ENCODE measurements at regions not wholly inside any gene's neighbourhood (a gene's known extent, or its start where the extent isn't known, plus 50 kb on each side); places are given as distances from the start of the nearest gene placed in this dataset.

GRCh38 chr4:59869056-59869455 lies 1331.1 kb upstream of the ADGRL3 start:
- TF ChIP-seq POLR2A (IDR thresholded peaks at IDR 0.05) (no peak), CTCF (IDR thresholded peaks at IDR 0.05) (no peak)

Measured in testis (tissue), 2 donors.